HCT116 (cell line): ENCODE measurements at regions not wholly inside any gene's neighbourhood (a gene's known extent, or its start where the extent isn't known, plus 50 kb on each side); places are given as distances from the start of the nearest gene placed in this dataset.

Experiments used
- TF ChIP-seq, protein P1 (sequence below): IDR thresholded peaks from 2 replicates; pipeline ENCODE4 v1.6.1; 2012
- TF ChIP-seq, protein P2 (sequence below): IDR thresholded peaks from 2 replicates; pipeline ENCODE4 v1.6.1; 2012; ENCODE audit warnings: low read depth

GRCh38 chr14:84976805-84977204 lies 553.1 kb upstream of the FLRT2 start:
- TF ChIP-seq, protein P1, sequence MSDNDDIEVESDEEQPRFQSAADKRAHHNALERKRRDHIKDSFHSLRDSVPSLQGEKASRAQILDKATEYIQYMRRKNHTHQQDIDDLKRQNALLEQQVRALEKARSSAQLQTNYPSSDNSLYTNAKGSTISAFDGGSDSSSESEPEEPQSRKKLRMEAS, result no peak
- TF ChIP-seq, protein P2, sequence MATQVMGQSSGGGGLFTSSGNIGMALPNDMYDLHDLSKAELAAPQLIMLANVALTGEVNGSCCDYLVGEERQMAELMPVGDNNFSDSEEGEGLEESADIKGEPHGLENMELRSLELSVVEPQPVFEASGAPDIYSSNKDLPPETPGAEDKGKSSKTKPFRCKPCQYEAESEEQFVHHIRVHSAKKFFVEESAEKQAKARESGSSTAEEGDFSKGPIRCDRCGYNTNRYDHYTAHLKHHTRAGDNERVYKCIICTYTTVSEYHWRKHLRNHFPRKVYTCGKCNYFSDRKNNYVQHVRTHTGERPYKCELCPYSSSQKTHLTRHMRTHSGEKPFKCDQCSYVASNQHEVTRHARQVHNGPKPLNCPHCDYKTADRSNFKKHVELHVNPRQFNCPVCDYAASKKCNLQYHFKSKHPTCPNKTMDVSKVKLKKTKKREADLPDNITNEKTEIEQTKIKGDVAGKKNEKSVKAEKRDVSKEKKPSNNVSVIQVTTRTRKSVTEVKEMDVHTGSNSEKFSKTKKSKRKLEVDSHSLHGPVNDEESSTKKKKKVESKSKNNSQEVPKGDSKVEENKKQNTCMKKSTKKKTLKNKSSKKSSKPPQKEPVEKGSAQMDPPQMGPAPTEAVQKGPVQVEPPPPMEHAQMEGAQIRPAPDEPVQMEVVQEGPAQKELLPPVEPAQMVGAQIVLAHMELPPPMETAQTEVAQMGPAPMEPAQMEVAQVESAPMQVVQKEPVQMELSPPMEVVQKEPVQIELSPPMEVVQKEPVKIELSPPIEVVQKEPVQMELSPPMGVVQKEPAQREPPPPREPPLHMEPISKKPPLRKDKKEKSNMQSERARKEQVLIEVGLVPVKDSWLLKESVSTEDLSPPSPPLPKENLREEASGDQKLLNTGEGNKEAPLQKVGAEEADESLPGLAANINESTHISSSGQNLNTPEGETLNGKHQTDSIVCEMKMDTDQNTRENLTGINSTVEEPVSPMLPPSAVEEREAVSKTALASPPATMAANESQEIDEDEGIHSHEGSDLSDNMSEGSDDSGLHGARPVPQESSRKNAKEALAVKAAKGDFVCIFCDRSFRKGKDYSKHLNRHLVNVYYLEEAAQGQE, result no peak
